Transverse colon (tissue), 4 donors: ENCODE measurements at regions not wholly inside any gene's neighbourhood (a gene's known extent, or its start where the extent isn't known, plus 50 kb on each side); places are given as distances from the start of the nearest gene placed in this dataset.

ENCODE experiments used
- DNase-seq: peaks from one replicate; pipeline ENCODE4 v3.0.0-alpha.2; 2019
- H3K27ac ChIP-seq, 4 donors: fragments of 200-600 bp; sonication (generic); 2 replicates each; pipeline ENCODE4 v1.5.1; 2016 to 2018; ENCODE audit warnings: inconsistent platforms in 4 of 4
- H3K27me3 ChIP-seq: fragments of 200-600 bp; sonication (generic); 2 replicates; pipeline ENCODE4 v1.5.1; 2017; ENCODE audit warnings: inconsistent platforms
- H3K36me3 ChIP-seq, 4 donors: fragments of 200-600 bp; sonication (generic); 2 replicates each; pipeline ENCODE4 v1.5.1; 2017 to 2019; ENCODE audit warnings: inconsistent platforms in 4 of 4
- H3K4me1 ChIP-seq, 4 donors: fragments of 200-600 bp; sonication (generic); 2 replicates each; pipeline ENCODE4 v1.5.1; 2017 to 2020; ENCODE audit warnings: inconsistent platforms in 4 of 4
- H3K4me3 ChIP-seq, 4 donors: fragments of 200-600 bp; sonication (generic); 1 replicate in 1 of 4; 2 replicates in 3 of 4; pipeline versions ENCODE4 v1.5.1 to v1.6.1; 2017 to 2019; ENCODE audit warnings: inconsistent platforms in 4 of 4
- H3K9me3 ChIP-seq, 2 donors: fragments of 200-600 bp; sonication (generic); 2 replicates each; pipeline ENCODE4 v1.5.1; 2017 to 2019; ENCODE audit warnings: inconsistent platforms in 2 of 2
- CTCF ChIP-seq, 5 experiments: fragments of 200-600 bp in 3 of 5; fragments of 450-650 bp in 2 of 5; sonication (generic) in 3 of 5; IDR thresholded peaks; 1 replicate in 2 of 5; 2 replicates in 3 of 5; pipeline ENCODE4 v1.5.1; 2016 to 2017; ENCODE audit warnings: antibody characterized with exemption in 5 of 5, inconsistent platforms in 3 of 5, mild to moderate bottlenecking in 2 of 5, moderate library complexity in 1 of 5
- EP300 ChIP-seq: sonication (generic); formaldehyde crosslinking; IDR thresholded peaks from one replicate; pipeline ENCODE4 v1.6.1; 2017; ENCODE audit warnings: antibody characterized with exemption, low read depth
- POLR2A ChIP-seq: fragments of 450-650 bp; IDR thresholded peaks from one replicate; pipeline ENCODE4 v1.6.1; 2016; ENCODE audit warnings: antibody characterized with exemption, mild to moderate bottlenecking, moderate library complexity
- POLR2AphosphoS5 ChIP-seq, 3 donors: sonication (generic); formaldehyde crosslinking; IDR thresholded peaks; one replicate each; pipeline ENCODE4 v1.6.1; 2016; ENCODE audit warnings: antibody characterized with exemption in 3 of 3
- WGBS, 2 donors: methylation state at CpG; one replicate each; pipeline ENCODE4 v1.1.5; 2018; ENCODE audit warnings: low coverage in 1 of 2; 5-methylcytosine and 5-hydroxymethylcytosine counted together
- in situ Hi-C, 4 donors: fragments of 200-750 bp; cut with MboI; loops; one replicate each; pipeline versions ENCODE4 v1.15.0 to v1.15.1; 2017; ENCODE audit warnings: low sequenced_read_pairs in 3 of 4, low pct_ligation_motif_present in 1 of 4, low pct_unique_long_range_greater_than_20kb in 1 of 4
- intact Hi-C: fragments of 100-400 bp; cut with DNase I; formaldehyde crosslinking; loops from one replicate; pipeline ENCODE4 v1.15.1; 2023; ENCODE audit warnings: low total_unique reads

- no peaks in the 10 kb centered on the region for H3K4me1 ChIP-seq
- H3K27ac ChIP-seq: no peak overlapping the region
- intact Hi-C loops: no loop called here
- no peak for TF ChIP-seq CTCF (IDR thresholded peaks at IDR 0.05)
- TF ChIP-seq EP300: no peak
- no peak for TF ChIP-seq POLR2A
- no peak for TF ChIP-seq POLR2AphosphoS5 (IDR thresholded peaks at IDR 0.05)
- no peak for DNase-seq
- H3K9me3 ChIP-seq: peaks cover 17 to 22% of the 10 kb centered on the region in 2 donors
- in situ Hi-C loops: no loop called here
- H3K36me3 ChIP-seq: no peaks in the 10 kb centered on the region
- H3K4me3 ChIP-seq: no peak overlapping the region
- no peaks in the 10 kb centered on the region for H3K27me3 ChIP-seq
Measured at GRCh38 chr13:76123548-76123947, 487.4 kb downstream of the LMO7 start.

- DNase-seq: no peak
- intact Hi-C loops: no loop called here
- Histone ChIP-seq H3K27me3 (no peaks in the 10 kb centered on the region), H3K9me3 (peaks cover 0 to 5% of the 10 kb centered on the region in 2 donors), H3K27ac (no peak overlapping the region), H3K4me3 (no peak overlapping the region), H3K4me1 (no peaks in the 10 kb centered on the region), H3K36me3 (no peaks in the 10 kb centered on the region)
- WGBS, 2 donors: 43 to 64% methylated on average over 2 of the region's 2 CpGs
- TF ChIP-seq POLR2A (no peak), CTCF (IDR thresholded peaks at IDR 0.05) (no peak), POLR2AphosphoS5 (IDR thresholded peaks at IDR 0.05) (no peak), EP300 (no peak)
- in situ Hi-C loops: no loop called here
Measured at GRCh38 chr13:76116751-76117360, 480.7 kb downstream of the LMO7 start.

GRCh38 chr13:76106763-76107162 lies 470.6 kb downstream of the LMO7 start:
- intact Hi-C loops: no loop called here
- no peak for DNase-seq
- Histone ChIP-seq H3K27ac (no peak overlapping the region), H3K9me3 (no peaks in the 10 kb centered on the region), H3K4me1 (no peaks in the 10 kb centered on the region), H3K4me3 (no peak overlapping the region), H3K36me3 (no peaks in the 10 kb centered on the region), H3K27me3 (no peaks in the 10 kb centered on the region)
- WGBS, 2 donors: 0% methylated on average over 1 of the region's 1 CpG
- TF ChIP-seq POLR2A (no peak), EP300 (no peak), CTCF (IDR thresholded peaks at IDR 0.05) (no peak)
- in situ Hi-C loops: no loop called here

- Histone ChIP-seq H3K27me3 (no peaks in the 10 kb centered on the region), H3K9me3 (no peaks in the 10 kb centered on the region), H3K36me3 (no peaks in the 10 kb centered on the region), H3K4me3 (no peak overlapping the region), H3K27ac (no peak overlapping the region), H3K4me1 (no peaks in the 10 kb centered on the region)
- 72 to 80% methylated on average over 3 of the region's 3 CpGs for WGBS, 2 donors
- DNase-seq: no peak
- in situ Hi-C loops (no loop called here), intact Hi-C loops (no loop called here)
- TF ChIP-seq CTCF (IDR thresholded peaks at IDR 0.05) (no peak), EP300 (no peak), POLR2AphosphoS5 (IDR thresholded peaks at IDR 0.05) (no peak), POLR2A (no peak)
Measured at GRCh38 chr13:76094645-76095044, 458.5 kb downstream of the LMO7 start.
